ENCODE measurements at regions not wholly inside any gene's neighbourhood (a gene's known extent, or its start where the extent isn't known, plus 50 kb on each side); places are given as distances from the start of the nearest gene placed in this dataset.

- TF ChIP-seq CTCF (IDR thresholded peaks at IDR 0.05), result no peak
- no peak for TF ChIP-seq POLR2A (IDR thresholded peaks at IDR 0.05)
Measured at GRCh38 chr10:52642208-52642607, 130.4 kb downstream of the MBL2 start.
